ENCODE measurements at regions not wholly inside any gene's neighbourhood (a gene's known extent, or its start where the extent isn't known, plus 50 kb on each side); places are given as distances from the start of the nearest gene placed in this dataset.

GRCh38 chr7:9349625-9350024 lies 916.2 kb downstream of the NXPH1 start:
- TF ChIP-seq EP300 (IDR thresholded peaks at IDR 0.05) (no peak), CTCF (IDR thresholded peaks at IDR 0.05) (no peak), POLR2A (IDR thresholded peaks at IDR 0.05) (no peak), POLR2AphosphoS5 (IDR thresholded peaks at IDR 0.05) (no peak)
